ENCODE measurements at regions not wholly inside any gene's neighbourhood (a gene's known extent, or its start where the extent isn't known, plus 50 kb on each side); places are given as distances from the start of the nearest gene placed in this dataset.

DNA sequence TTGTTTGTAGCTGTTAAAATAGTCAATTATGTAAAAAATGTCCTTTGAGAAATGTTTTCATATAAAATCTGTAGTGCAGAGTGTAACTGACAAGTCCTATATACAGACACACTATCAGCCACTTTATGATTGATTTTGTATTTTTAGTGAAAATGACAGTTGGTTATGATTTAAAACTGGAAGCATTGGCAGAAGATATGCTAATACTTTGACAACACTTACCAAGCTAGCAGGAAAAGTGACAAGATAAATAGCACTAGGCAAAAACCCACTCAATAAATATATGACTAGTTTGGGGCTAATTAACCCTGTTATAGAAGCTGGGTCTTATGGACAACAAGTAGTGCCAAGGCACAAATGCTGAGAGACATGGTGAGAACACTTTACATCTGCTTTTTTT lies 772.9 kb upstream of the NOVA1 start:
- DNase-seq (ENCODE audit: low read depth in 2 of 2) = no peak

DNA sequence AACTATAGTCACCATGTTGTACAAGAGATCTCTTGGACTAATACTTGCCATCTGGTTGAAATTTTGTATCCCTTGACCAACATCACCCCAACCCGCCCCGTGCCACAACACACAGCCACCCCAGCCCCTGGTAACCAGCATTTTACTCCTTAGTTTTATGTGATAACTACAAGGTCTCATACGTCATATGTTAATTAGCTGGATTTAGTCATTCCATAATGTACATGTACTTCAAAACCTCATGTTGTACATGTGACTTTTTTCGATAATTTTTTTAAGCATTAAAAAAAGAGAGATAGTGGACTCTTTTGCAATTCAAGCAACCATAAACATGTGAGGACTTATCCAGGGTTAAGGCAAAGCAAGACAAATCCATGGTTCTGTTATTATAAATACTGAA lies 773.4 kb upstream of the NOVA1 start:
- no peak for DNase-seq (ENCODE audit: low read depth in 2 of 2)

DNA sequence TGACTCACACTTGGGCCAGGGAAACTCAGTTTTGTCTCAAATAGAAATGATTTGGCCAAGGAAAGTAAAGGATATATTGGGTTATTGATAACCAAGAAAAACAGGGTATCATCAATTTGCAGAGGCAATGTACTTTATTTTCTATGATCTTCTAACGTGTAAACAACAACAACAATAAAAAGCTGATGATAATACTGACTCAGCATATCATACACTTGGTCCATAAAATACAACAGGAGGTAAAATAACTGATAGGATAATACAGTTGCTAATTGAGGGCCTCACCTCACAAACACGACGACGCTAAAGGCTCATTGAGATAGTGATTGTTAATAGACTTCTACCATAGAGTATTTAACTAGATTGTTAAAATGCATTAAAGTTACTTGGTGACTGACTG lies 774.0 kb upstream of the NOVA1 start:
- no peak for DNase-seq (ENCODE audit: low read depth in 2 of 2)

- DNase-seq (ENCODE audit: low read depth in 2 of 2) = no peak
Observed at GRCh38 chr14:27372771-27373170, 774.9 kb upstream of the NOVA1 start.

DNA sequence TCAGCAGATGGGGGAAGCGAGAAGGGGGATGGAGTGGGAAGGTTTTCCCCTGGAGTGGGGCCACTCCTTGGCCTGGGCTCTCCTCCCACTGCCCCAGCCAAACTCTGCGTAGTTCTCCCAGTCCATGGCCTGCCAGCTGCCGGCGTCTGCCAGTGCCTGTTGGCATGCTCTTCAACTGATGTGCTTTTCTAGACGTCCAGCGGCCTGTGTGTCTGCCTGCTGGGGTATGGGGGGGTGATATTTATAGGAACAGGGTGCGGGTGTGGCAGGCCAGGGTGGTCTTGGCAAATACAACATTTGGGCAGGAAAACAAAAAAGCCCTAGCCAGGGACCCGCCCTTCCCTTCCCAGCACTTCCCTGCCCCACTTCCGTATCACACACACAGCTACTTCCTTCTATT lies 786.3 kb upstream of the NOVA1 start:
- DNase-seq (ENCODE audit: low read depth in 2 of 2) = no peak

- no peak for DNase-seq (ENCODE audit: low read depth in 2 of 2)
Observed at GRCh38 chr14:27386391-27386790, 788.6 kb upstream of the NOVA1 start.

- no peak for DNase-seq (ENCODE audit: low read depth in 2 of 2)
Observed at GRCh38 chr14:27387463-27387862, 789.6 kb upstream of the NOVA1 start.

DNA sequence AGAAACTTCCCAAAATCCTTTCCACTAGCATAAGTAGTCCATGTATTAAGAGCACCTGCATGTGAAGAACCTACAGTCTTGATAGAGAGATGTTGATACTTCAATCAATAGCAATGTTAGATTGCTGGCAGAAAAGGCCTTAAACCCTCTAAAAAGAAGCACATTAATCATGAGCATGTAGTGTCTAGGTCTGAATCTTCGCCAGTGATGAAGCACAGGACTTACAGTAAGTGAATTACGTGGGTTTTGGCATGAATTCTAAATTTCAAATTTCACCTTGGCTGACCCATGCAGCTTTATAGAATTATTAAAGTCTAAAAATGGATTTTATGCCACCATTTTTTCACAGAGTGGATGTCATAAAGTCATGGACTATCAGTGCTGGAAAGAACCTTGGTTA lies 791.6 kb upstream of the NOVA1 start:
- no peak for DNase-seq (ENCODE audit: low read depth in 2 of 2)

DNA sequence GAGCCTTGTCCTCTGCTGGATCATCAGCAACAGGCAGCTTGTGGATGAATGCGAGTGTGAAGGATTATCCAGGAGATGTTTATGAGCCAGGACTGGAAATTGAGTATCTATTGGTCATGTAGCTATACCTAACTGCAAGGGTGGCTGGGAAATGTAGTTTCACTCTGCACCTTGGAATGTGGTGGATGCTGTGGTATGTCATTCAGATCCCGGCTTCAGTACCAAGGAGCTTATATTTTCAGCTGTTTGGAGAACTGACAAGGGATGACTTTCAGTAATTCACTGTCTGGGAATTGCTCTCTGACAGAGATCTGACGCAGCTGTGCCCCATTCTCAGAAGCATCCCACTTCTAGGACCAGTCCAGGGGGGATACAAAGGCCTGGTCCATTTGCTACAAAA lies 792.3 kb upstream of the NOVA1 start:
- DNase-seq (ENCODE audit: low read depth in 2 of 2) = no peak

DNA sequence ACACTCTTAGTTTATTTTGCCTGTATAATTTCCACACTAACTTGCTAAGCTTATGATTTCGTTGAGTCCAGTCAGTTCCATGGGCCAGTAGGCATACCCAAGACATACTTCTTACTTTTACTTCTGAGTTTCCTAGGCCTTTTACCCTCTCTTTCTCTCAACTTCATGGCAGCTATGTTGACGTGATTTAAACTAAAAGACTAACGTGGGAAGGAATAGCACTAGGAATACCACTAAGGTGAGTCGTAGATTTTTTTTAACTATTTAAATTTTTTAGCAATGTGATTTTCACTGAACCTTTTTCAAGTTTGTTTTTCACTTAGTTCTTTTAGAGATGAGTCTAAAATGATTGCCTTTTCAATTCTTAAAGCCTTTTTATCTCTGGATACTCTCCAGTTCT lies 793.5 kb upstream of the NOVA1 start:
- DNase-seq (ENCODE audit: low read depth in 2 of 2) = no peak

GRCh38 chr14:27392153-27392552 lies 794.3 kb upstream of the NOVA1 start:
- no peak for DNase-seq (ENCODE audit: low read depth in 2 of 2)

- DNase-seq (ENCODE audit: low read depth in 2 of 2) = no peak
Observed at GRCh38 chr14:27409944-27410343, 812.1 kb upstream of the NOVA1 start.

GRCh38 chr14:27410981-27411380 lies 813.1 kb upstream of the NOVA1 start:
- no peak for DNase-seq (ENCODE audit: low read depth in 2 of 2)

- DNase-seq (ENCODE audit: low read depth in 2 of 2) = no peak
Observed at GRCh38 chr14:27427796-27428195, 830.0 kb upstream of the NOVA1 start.

DNA sequence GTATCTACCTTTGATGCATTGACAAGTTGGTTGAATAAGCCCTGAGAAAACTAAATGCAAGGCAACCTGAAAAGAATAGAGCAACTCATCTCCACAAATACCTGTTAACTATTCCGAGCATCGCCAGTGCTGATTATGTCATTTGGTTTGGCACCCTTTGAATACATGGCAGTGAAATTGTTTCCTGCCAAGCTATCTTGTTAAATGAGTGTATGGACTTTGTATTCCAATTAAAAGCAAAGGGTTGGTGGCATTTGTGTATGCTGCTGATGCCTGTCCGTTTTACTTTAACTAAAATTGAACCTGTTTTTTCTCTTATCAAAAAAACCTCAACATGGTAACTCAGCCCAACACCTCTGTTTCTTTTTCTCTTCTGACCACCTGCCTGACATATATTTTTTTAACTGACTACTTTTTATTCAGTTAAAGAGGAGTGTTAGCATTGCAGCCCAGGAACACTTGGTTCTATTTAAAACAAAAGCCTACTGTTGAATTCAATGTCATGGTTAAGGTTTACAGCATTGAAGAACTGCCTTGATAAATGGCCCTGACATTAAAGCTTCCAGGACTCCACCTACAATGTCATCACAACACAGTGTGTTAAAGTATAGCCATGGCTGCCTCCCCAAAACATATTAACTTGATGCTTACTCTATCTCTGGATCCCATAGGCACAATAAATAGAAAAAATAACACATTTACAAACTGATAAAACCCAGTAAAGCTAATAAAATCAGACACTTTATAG lies 838.3 kb upstream of the NOVA1 start:
- no peak for DNase-seq (ENCODE audit: low read depth in 2 of 2)

DNA sequence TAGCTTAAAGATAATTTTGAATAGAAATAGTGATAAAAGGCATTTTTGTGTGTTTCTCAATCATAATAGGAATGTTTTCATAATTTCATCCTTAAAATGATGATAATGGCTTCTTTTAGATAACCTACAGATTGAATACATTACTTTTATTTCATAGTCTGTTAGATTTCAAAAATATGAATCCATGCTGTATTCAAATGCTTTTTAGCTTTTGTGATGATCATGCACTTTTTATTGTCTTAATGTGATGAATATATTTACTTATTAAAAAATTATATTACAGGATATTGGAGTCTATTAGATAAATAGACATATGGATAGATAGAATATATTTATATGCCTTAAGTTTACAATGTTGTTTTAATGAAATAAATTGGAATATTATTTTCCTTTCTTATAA lies 886.8 kb upstream of the NOVA1 start:
- DNase-seq (ENCODE audit: low read depth in 2 of 2) = no peak

- no peak for DNase-seq (ENCODE audit: low read depth in 2 of 2)
Observed at GRCh38 chr14:27485193-27485592, 887.4 kb upstream of the NOVA1 start.

DNA sequence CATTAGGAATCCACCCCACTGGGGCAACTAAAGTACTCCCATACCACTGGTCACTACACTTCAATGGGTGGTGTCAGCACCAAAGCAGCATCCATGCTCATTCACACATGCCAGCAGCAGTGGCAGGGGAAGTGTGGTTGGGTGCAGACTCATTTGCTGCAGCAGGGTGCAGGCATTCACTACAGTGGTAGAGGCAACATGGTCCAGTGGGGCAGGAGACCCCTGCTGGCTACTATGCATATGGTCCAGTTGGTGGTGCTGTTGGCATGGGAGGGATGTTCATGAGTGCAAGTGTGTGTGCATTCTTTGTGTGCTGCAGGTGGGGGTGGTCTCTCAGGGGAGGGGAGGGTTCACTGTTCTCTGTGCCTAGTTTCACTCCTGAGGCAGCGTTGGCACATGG lies 908.4 kb upstream of the NOVA1 start:
- no peak for DNase-seq (ENCODE audit: low read depth in 2 of 2)

DNA sequence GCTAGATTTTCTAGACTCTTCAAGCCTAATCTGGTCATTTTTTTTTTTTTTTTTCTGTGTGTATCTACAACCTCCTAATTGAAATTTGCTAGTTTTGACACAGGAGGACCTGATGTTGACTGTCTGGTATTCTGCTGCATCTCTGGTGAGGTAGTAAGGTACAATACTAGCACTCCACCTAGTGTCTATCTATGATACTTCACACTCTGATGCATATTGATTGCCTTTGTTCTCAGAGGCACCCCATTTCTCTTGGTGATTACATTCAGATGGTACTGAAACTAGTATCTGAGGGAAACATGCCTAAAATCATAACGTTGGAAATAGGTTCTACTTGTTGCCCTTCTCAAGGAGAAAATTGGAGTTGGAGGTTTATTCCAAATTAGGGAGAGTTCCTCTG lies 930.5 kb upstream of the NOVA1 start:
- no peak for DNase-seq (ENCODE audit: low read depth in 2 of 2)

DNA sequence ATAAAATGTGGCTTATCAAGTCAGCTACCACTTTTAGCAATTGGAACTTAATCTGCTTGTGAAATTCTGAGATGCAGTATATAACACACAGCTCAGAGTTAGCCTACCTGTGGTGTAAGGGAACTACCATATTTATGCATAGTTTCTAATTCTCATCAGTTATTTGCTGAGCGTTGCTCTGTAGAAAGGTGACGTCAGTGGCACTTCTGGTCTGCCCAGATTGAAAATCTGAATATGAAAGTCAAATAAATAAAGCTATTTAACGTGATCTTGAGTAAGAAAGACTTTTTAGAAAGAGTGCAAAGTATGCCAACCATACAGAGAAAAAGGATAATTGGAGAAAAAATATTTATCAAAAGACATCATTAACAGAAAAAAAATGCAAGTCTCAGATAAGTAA lies 938.9 kb upstream of the NOVA1 start:
- no peak for DNase-seq (ENCODE audit: low read depth in 2 of 2)

GRCh38 chr14:27546111-27546510 lies 948.3 kb upstream of the NOVA1 start:
- no peak for DNase-seq (ENCODE audit: low read depth in 2 of 2)

DNA sequence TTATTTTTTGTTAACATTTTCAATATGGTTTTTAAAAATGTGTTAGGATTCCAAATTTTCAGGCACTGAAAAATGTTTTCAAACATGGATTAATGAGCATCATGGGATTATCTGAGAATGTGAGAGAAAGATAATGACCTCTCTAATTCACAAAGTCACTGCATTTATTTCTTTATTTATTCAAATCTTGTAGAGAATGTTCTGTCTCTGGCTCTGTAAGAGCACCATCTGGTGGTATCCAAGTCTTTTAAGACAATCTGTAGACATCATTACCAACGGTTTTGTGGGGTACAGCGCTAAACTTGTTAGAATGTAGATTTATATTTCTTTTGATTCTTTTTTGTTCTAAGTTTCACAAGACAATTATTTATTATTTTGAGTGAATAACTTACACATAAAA lies 956.0 kb upstream of the NOVA1 start:
- DNase-seq (ENCODE audit: low read depth in 2 of 2) = no peak

GRCh38 chr14:27557445-27557844 lies 959.6 kb upstream of the NOVA1 start:
- no peak for DNase-seq (ENCODE audit: low read depth in 2 of 2)

- no peak for DNase-seq (ENCODE audit: low read depth in 2 of 2)
Observed at GRCh38 chr14:27559848-27560247, 962.0 kb upstream of the NOVA1 start.
